WTC11 (cell line): ENCODE measurements at regions not wholly inside any gene's neighbourhood (a gene's known extent, or its start where the extent isn't known, plus 50 kb on each side); places are given as distances from the start of the nearest gene placed in this dataset.

ENCODE experiments used
- ATAC-seq: fragments of 200-7000 bp; cut with Tn5 transposase; 2 replicates; pipeline ENCODE4 v1.10.0; 2021; ENCODE audit warnings: mild to moderate bottlenecking, moderate library complexity
- CTCF ChIA-PET: fragments of 300-600 bp; sonication (Branson Sonifier 250); formaldehyde crosslinking; loops from one replicate; lab custom pipeline; 2021; ENCODE audit warnings: antibody characterized with exemption; lab: Charles Lee
- POLR2A ChIA-PET: fragments of 350-600 bp; sonication (Branson Sonifier 250); formaldehyde crosslinking; loops from one replicate; lab custom pipeline; 2021; ENCODE audit warnings: antibody characterized with exemption; lab: Charles Lee
- DNase-seq: peaks from one replicate; pipeline ENCODE4 v3.0.0; 2021; ENCODE audit warnings: low spot score
- H3K27ac Mint-ChIP-seq: 2 replicates; pipeline ENCODE4 v1.8.0; 2021; ENCODE audit warnings: mixed read lengths
- H3K27me3 Mint-ChIP-seq: 2 replicates; pipeline ENCODE4 v1.8.0; 2021; ENCODE audit warnings: low read depth, mild to moderate bottlenecking, moderate library complexity, mixed read lengths
- H3K36me3 Mint-ChIP-seq: 2 replicates; pipeline ENCODE4 v1.8.0; 2021; ENCODE audit warnings: mixed read lengths
- H3K4me1 Mint-ChIP-seq: 2 replicates; pipeline ENCODE4 v1.8.0; 2022; ENCODE audit warnings: mixed read lengths
- H3K4me3 Mint-ChIP-seq: 2 replicates; pipeline ENCODE4 v1.8.0; 2021; ENCODE audit warnings: mild to moderate bottlenecking, moderate library complexity, mixed read lengths
- H3K9me3 Mint-ChIP-seq: 2 replicates; pipeline ENCODE4 v1.8.0; 2021; ENCODE audit warnings: mixed read lengths
- CREM ChIP-seq: sonication (generic); formaldehyde crosslinking; IDR thresholded peaks from 2 replicates; pipeline ENCODE4 v1.8.1; 2022; ENCODE audit warnings: mild to moderate bottlenecking, missing genetic modification reagents, moderate library complexity
- FOXP1 ChIP-seq: sonication (generic); formaldehyde crosslinking; IDR thresholded peaks from 2 replicates; pipeline ENCODE4 v1.8.0; 2022; ENCODE audit warnings: missing genetic modification reagents, mild to moderate bottlenecking, moderate library complexity, borderline replicate concordance
- IRF2 ChIP-seq: sonication (generic); formaldehyde crosslinking; IDR thresholded peaks from 2 replicates; pipeline ENCODE4 v1.8.0; 2022; ENCODE audit warnings: low read depth, missing genetic modification reagents, borderline replicate concordance
- MXD4 ChIP-seq: fragments of 250-450 bp; sonication (Bioruptor Pico); IDR thresholded peaks from 2 replicates; pipeline ENCODE4 v1.8.0; 2021; ENCODE audit warnings: mild to moderate bottlenecking, moderate library complexity, borderline replicate concordance
- NFATC4 ChIP-seq: fragments of 250-450 bp; sonication (Bioruptor Pico); IDR thresholded peaks from 2 replicates; pipeline ENCODE4 v1.9.0; 2021; ENCODE audit warnings: mild to moderate bottlenecking
- NFE2L1 ChIP-seq: sonication (generic); formaldehyde crosslinking; IDR thresholded peaks from 2 replicates; pipeline ENCODE4 v1.8.1; 2023; ENCODE audit warnings: missing genetic modification reagents
- SMAD3 ChIP-seq: sonication (generic); formaldehyde crosslinking; IDR thresholded peaks from 2 replicates; pipeline ENCODE4 v1.8.0; 2022; ENCODE audit warnings: missing genetic modification reagents, mild to moderate bottlenecking, borderline replicate concordance
- SOX15 ChIP-seq: fragments of 250-450 bp; sonication (Bioruptor Pico); IDR thresholded peaks from 2 replicates; pipeline ENCODE4 v1.9.0; 2021; ENCODE audit warnings: mild to moderate bottlenecking
- TEAD4 ChIP-seq: sonication (generic); formaldehyde crosslinking; IDR thresholded peaks from 2 replicates; pipeline ENCODE4 v1.8.0; 2022; ENCODE audit warnings: mild to moderate bottlenecking, missing genetic modification reagents
- ZNF263 ChIP-seq: sonication (generic); formaldehyde crosslinking; IDR thresholded peaks from 2 replicates; pipeline ENCODE4 v1.8.1; 2022; ENCODE audit warnings: low read depth, mild to moderate bottlenecking, moderate library complexity, missing genetic modification reagents
- ZNF396 ChIP-seq: fragments of 250-450 bp; sonication (Bioruptor Pico); IDR thresholded peaks from 2 replicates; pipeline ENCODE4 v1.8.0; 2021; ENCODE audit warnings: mild to moderate bottlenecking, moderate library complexity, borderline replicate concordance
- TF ChIP-seq, protein P1 (sequence below): sonication (generic); formaldehyde crosslinking; IDR thresholded peaks from 2 replicates; pipeline ENCODE4 v1.8.1; 2022; ENCODE audit warnings: mild to moderate bottlenecking, moderate library complexity, missing genetic modification reagents
- TF ChIP-seq, protein P2 (sequence below): sonication (generic); formaldehyde crosslinking; IDR thresholded peaks from 2 replicates; pipeline ENCODE4 v1.8.1; 2023; ENCODE audit warnings: mild to moderate bottlenecking, moderate library complexity, missing genetic modification reagents
- TF ChIP-seq, protein P3 (sequence below): sonication (generic); formaldehyde crosslinking; IDR thresholded peaks from 2 replicates; pipeline ENCODE4 v1.8.1; 2023; ENCODE audit warnings: mild to moderate bottlenecking, missing genetic modification reagents
- TF ChIP-seq, protein P4 (sequence below): fragments of 250-450 bp; sonication (Bioruptor Pico); conservative IDR thresholded peaks from 2 replicates; pipeline ENCODE4 v1.9.0; 2021; ENCODE audit warnings: mild to moderate bottlenecking
- TF ChIP-seq, protein P5 (sequence below): fragments of 250-450 bp; sonication (Bioruptor Pico); IDR thresholded peaks from 2 replicates; pipeline ENCODE4 v1.8.0; 2021; ENCODE audit warnings: mild to moderate bottlenecking
- TF ChIP-seq, protein P6 (sequence below): fragments of 250-450 bp; sonication (Bioruptor Pico); IDR thresholded peaks from 2 replicates; pipeline ENCODE4 v1.9.0; 2021; ENCODE audit warnings: mild to moderate bottlenecking
- TF ChIP-seq, protein P7 (sequence below): fragments of 250-450 bp; sonication (Bioruptor Pico); IDR thresholded peaks from 2 replicates; pipeline ENCODE4 v1.9.0; 2021; ENCODE audit warnings: mild to moderate bottlenecking
- TF ChIP-seq, protein P8 (sequence below): sonication (generic); formaldehyde crosslinking; conservative IDR thresholded peaks from 2 replicates; pipeline ENCODE4 v1.8.1; 2023; ENCODE audit warnings: mild to moderate bottlenecking, low read depth, missing genetic modification reagents, moderate library complexity
- TF ChIP-seq, protein P9 (sequence below): fragments of 250-450 bp; sonication (Bioruptor Pico); IDR thresholded peaks from 2 replicates; pipeline ENCODE4 v1.9.0; 2021; ENCODE audit warnings: moderate library complexity, mild to moderate bottlenecking, inconsistent platforms, borderline replicate concordance

DNA sequence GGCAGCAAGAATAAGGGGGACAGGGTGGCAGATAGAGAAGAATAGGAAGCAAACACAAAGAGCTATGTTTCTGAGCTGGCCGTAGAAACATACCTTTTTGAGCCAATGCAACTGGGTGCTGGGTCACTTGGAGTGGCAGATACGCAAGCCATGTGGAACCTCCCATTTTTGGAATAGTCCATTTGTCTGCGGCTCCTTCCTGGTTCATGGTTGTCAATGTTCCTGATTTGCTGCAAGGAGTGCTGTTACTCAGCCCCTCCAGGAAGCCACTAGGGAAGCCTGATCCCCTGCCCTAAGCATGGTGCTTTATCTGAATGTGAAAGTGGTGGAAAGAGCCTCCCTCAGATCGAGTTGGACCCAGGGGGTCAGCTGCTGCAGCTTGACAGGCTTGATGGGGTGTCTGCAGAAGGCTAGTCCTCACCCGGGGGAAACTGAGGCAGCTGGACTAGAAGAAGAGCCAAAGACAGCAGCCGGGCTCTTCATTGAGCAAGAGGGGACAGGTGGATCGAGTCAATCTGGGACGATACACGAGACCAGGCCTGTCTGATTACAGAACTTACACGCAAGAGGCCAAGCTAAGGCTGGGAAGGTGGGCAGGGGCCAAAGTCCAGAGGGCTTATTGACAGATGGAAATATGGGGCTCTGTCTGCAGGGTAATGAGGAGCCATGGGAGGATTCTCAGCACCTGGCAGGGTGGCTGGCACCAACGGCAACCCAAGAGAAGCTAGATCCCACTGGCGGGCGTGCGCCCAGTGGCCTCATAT lies 57.4 kb upstream of the CTNNBL1 start:
- Mint-ChIP-seq H3K9me3 (peaks cover 6% of the 10 kb centered on the region; the same call in 1 of the 2 replicates), H3K27ac (no peak overlapping the region), H3K27me3 (peaks cover 17% of the 10 kb centered on the region), H3K36me3 (no peaks in the 10 kb centered on the region), H3K4me3 (no peak overlapping the region), H3K4me1 (no peaks in the 10 kb centered on the region)
- no peak for ATAC-seq
- ChIA-PET POLR2A (no interaction called here), CTCF (interaction anchor here (0.6 kb wide), 1 partner anchor 114 kb away, joined by 3 read pairs; no protein-coding TSS in a partner anchor)
- DNase-seq: no peak
- TF ChIP-seq, protein P1, sequence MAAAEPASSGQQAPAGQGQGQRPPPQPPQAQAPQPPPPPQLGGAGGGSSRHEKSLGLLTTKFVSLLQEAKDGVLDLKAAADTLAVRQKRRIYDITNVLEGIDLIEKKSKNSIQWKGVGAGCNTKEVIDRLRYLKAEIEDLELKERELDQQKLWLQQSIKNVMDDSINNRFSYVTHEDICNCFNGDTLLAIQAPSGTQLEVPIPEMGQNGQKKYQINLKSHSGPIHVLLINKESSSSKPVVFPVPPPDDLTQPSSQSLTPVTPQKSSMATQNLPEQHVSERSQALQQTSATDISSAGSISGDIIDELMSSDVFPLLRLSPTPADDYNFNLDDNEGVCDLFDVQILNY (CRISPR knock-in tag): no peak
- TF ChIP-seq NFE2L1 (CRISPR knock-in tag) (no peak), ZNF263 (CRISPR knock-in tag) (no peak), FOXP1 (CRISPR knock-in tag) (no peak), CREM (no peak), TEAD4 (CRISPR knock-in tag) (no peak), NFATC4 (no peak)
- TF ChIP-seq, protein P2, sequence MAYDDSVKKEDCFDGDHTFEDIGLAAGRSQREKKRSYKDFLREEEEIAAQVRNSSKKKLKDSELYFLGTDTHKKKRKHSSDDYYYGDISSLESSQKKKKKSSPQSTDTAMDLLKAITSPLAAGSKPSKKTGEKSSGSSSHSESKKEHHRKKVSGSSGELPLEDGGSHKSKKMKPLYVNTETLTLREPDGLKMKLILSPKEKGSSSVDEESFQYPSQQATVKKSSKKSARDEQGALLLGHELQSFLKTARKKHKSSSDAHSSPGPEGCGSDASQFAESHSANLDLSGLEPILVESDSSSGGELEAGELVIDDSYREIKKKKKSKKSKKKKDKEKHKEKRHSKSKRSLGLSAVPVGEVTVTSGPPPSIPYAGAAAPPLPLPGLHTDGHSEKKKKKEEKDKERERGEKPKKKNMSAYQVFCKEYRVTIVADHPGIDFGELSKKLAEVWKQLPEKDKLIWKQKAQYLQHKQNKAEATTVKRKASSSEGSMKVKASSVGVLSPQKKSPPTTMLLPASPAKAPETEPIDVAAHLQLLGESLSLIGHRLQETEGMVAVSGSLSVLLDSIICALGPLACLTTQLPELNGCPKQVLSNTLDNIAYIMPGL (CRISPR knock-in tag): no peak
- TF ChIP-seq, protein P3, sequence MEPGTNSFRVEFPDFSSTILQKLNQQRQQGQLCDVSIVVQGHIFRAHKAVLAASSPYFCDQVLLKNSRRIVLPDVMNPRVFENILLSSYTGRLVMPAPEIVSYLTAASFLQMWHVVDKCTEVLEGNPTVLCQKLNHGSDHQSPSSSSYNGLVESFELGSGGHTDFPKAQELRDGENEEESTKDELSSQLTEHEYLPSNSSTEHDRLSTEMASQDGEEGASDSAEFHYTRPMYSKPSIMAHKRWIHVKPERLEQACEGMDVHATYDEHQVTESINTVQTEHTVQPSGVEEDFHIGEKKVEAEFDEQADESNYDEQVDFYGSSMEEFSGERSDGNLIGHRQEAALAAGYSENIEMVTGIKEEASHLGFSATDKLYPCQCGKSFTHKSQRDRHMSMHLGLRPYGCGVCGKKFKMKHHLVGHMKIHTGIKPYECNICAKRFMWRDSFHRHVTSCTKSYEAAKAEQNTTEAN: no peak
- TF ChIP-seq, protein P4, sequence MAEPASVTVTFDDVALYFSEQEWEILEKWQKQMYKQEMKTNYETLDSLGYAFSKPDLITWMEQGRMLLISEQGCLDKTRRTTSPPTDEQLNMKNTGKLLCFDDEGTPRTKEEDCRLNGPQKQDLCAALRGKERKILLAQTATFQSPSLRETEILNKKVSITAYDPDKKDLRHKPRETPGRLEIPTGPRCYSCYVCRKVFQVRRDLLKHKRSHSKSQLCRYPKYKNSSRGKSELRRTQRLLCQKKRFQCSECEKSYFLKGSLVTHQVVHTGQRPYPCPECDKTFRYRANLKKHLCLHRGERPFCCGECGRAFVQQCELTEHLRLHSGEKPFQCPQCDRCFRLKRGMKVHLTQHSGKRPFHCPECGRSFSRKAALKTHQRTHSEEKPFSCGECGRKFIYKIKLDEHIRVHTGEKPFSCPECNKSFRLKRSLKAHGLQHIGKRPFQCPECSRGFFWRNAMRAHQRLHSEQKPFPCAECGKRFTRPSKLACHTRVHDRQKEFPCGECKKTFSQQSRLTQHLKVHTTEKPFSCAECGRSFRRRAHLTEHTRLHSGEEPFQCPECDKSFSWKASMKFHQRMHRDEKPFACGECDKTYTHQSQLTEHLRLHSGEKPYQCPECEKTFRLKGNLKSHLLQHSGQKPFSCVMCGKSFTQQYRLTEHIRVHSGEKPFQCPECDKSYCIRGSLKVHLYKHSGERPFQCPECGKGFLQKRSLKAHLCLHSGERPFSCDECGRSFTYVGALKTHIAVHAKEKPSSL (CRISPR knock-in tag): no peak

DNA sequence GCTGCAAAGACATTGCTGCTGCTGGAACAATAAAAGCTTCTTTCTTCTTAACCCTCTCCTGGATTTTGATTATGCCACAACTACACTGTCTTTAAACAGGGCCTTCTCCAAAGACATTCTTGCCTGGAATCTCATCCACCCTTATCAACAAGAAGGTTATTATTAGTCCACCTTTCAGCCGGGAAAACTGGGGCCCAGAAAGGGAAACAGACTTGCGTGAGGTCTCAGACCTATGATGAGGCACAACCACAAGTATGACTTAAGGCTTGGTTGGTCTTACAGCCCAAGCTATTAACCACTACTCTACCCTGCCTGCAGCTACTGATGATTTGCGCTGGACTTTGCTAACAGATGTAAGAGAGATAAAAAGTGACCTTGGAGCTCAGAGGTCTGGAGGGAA lies 62.8 kb upstream of the CTNNBL1 start:
- Mint-ChIP-seq H3K36me3 (no peaks in the 10 kb centered on the region), H3K4me1 (no peaks in the 10 kb centered on the region), H3K4me3 (no peak overlapping the region), H3K27me3 (peaks cover 33% of the 10 kb centered on the region), H3K9me3 (peaks cover 6% of the 10 kb centered on the region; the same call in 1 of the 2 replicates), H3K27ac (no peak overlapping the region)
- ChIA-PET POLR2A (no interaction called here), CTCF (interaction anchor here (0.8 to 1.2 kb wide), 3 partner anchors 15 to 442 kb away, joined by 3 read pairs; no protein-coding TSS in a partner anchor)
- DNase-seq (no peak), ATAC-seq (no peak)
- TF ChIP-seq, protein P5, sequence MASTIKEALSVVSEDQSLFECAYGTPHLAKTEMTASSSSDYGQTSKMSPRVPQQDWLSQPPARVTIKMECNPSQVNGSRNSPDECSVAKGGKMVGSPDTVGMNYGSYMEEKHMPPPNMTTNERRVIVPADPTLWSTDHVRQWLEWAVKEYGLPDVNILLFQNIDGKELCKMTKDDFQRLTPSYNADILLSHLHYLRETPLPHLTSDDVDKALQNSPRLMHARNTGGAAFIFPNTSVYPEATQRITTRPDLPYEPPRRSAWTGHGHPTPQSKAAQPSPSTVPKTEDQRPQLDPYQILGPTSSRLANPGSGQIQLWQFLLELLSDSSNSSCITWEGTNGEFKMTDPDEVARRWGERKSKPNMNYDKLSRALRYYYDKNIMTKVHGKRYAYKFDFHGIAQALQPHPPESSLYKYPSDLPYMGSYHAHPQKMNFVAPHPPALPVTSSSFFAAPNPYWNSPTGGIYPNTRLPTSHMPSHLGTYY: no peak
- TF ChIP-seq, protein P6, sequence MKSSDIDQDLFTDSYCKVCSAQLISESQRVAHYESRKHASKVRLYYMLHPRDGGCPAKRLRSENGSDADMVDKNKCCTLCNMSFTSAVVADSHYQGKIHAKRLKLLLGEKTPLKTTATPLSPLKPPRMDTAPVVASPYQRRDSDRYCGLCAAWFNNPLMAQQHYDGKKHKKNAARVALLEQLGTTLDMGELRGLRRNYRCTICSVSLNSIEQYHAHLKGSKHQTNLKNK: no peak
- TF ChIP-seq IRF2 (CRISPR knock-in tag): no peak
- no peak for TF ChIP-seq SMAD3 (CRISPR knock-in tag)
- TF ChIP-seq, protein P7, sequence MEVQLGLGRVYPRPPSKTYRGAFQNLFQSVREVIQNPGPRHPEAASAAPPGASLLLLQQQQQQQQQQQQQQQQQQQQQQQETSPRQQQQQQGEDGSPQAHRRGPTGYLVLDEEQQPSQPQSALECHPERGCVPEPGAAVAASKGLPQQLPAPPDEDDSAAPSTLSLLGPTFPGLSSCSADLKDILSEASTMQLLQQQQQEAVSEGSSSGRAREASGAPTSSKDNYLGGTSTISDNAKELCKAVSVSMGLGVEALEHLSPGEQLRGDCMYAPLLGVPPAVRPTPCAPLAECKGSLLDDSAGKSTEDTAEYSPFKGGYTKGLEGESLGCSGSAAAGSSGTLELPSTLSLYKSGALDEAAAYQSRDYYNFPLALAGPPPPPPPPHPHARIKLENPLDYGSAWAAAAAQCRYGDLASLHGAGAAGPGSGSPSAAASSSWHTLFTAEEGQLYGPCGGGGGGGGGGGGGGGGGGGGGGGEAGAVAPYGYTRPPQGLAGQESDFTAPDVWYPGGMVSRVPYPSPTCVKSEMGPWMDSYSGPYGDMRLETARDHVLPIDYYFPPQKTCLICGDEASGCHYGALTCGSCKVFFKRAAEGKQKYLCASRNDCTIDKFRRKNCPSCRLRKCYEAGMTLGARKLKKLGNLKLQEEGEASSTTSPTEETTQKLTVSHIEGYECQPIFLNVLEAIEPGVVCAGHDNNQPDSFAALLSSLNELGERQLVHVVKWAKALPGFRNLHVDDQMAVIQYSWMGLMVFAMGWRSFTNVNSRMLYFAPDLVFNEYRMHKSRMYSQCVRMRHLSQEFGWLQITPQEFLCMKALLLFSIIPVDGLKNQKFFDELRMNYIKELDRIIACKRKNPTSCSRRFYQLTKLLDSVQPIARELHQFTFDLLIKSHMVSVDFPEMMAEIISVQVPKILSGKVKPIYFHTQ (CRISPR knock-in tag): no peak
- TF ChIP-seq MXD4: no peak
- TF ChIP-seq, protein P8, sequence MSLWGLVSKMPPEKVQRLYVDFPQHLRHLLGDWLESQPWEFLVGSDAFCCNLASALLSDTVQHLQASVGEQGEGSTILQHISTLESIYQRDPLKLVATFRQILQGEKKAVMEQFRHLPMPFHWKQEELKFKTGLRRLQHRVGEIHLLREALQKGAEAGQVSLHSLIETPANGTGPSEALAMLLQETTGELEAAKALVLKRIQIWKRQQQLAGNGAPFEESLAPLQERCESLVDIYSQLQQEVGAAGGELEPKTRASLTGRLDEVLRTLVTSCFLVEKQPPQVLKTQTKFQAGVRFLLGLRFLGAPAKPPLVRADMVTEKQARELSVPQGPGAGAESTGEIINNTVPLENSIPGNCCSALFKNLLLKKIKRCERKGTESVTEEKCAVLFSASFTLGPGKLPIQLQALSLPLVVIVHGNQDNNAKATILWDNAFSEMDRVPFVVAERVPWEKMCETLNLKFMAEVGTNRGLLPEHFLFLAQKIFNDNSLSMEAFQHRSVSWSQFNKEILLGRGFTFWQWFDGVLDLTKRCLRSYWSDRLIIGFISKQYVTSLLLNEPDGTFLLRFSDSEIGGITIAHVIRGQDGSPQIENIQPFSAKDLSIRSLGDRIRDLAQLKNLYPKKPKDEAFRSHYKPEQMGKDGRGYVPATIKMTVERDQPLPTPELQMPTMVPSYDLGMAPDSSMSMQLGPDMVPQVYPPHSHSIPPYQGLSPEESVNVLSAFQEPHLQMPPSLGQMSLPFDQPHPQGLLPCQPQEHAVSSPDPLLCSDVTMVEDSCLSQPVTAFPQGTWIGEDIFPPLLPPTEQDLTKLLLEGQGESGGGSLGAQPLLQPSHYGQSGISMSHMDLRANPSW (CRISPR knock-in tag): no peak
- no peak for TF ChIP-seq ZNF396
- TF ChIP-seq, protein P9, sequence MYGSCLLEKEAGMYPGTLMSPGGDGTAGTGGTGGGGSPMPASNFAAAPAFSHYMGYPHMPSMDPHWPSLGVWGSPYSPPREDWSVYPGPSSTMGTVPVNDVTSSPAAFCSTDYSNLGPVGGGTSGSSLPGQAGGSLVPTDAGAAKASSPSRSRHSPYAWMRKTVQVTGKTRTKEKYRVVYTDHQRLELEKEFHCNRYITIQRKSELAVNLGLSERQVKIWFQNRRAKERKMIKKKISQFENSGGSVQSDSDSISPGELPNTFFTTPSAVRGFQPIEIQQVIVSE (CRISPR knock-in tag): no peak
- no peak for TF ChIP-seq SOX15 (CRISPR knock-in tag)
